Parathyroid adenoma (tissue), 2 donors: ENCODE measurements at regions not wholly inside any gene's neighbourhood (a gene's known extent, or its start where the extent isn't known, plus 50 kb on each side); places are given as distances from the start of the nearest gene placed in this dataset.

Experiments
- H2AFZ ChIP-seq: fragments of 300-600 bp; sonication (generic); one replicate; pipeline ENCODE4 v1.7.0; 2017; ENCODE audit warnings: antibody characterized with exemption, mild to moderate bottlenecking
- H3K27ac ChIP-seq: fragments of 300-600 bp; sonication (generic); one replicate; pipeline ENCODE4 v1.7.0; 2017
- H3K27me3 ChIP-seq: fragments of 300-600 bp; sonication (generic); one replicate; pipeline ENCODE4 v1.7.0; 2017; ENCODE audit warnings: low read length; ENCODE audit not compliant: control insufficient read depth, insufficient read depth
- H3K36me3 ChIP-seq: fragments of 300-600 bp; sonication (generic); one replicate; pipeline ENCODE4 v1.7.0; 2017; ENCODE audit warnings: low read length; ENCODE audit not compliant: control insufficient read depth, insufficient read depth
- H3K4me1 ChIP-seq: fragments of 300-600 bp; sonication (generic); one replicate; pipeline ENCODE4 v1.7.0; 2017; ENCODE audit warnings: control low read depth
- H3K4me2 ChIP-seq: fragments of 300-600 bp; sonication (generic); one replicate; pipeline ENCODE4 v1.7.0; 2017; ENCODE audit warnings: low read length
- H3K4me3 ChIP-seq: fragments of 300-600 bp; sonication (generic); one replicate; pipeline ENCODE4 v1.7.0; 2017; ENCODE audit warnings: low read depth, low read length
- H3K79me2 ChIP-seq: fragments of 300-600 bp; sonication (generic); one replicate; pipeline ENCODE4 v1.7.0; 2017; ENCODE audit warnings: control low read depth
- H3K9ac ChIP-seq: fragments of 300-600 bp; sonication (generic); one replicate; pipeline ENCODE4 v1.7.0; 2017; ENCODE audit warnings: mild to moderate bottlenecking
- H3K9me3 ChIP-seq: fragments of 300-600 bp; sonication (generic); one replicate; pipeline ENCODE4 v1.7.0; 2017; ENCODE audit warnings: low read length; ENCODE audit not compliant: control insufficient read depth
- CTCF ChIP-seq: fragments of 300-600 bp; sonication (generic); IDR thresholded peaks from one replicate; pipeline ENCODE4 v1.7.0; 2017; ENCODE audit warnings: antibody characterized with exemption, mild to moderate bottlenecking
- donor health status: primary hyperparathyroidism.

GRCh38 chr14:65804439-65805112, 392.0 kb downstream of the FUT8 start:
- Histone ChIP-seq H3K4me2 (no peak overlapping the region), H3K27me3 (no peaks in the 10 kb centered on the region), H3K79me2 (no peaks in the 10 kb centered on the region), H3K27ac (no peak overlapping the region), H3K4me3 (no peak overlapping the region), H3K9ac (no peak overlapping the region), H2AFZ (no peak overlapping the region), H3K36me3 (no peaks in the 10 kb centered on the region), H3K4me1 (no peaks in the 10 kb centered on the region), H3K9me3 (no peaks in the 10 kb centered on the region)
- TF ChIP-seq CTCF, result no peak

DNA sequence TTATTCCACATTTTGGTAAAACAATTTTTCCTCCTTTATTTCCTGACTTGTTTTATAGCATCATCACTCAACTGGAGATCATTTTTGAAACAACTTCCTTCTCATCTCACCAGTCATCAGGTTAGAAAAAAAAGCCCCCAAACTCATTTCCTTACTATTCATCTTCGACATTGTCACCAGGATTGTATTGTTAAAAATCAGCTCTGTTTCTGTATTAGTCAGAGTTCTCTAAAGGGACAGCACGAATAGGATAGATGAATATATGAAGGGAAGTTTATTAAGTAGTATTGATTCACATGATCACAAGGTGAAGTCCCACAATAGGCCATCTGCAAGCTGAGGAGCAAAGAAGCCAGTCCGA, 392.6 kb downstream of the FUT8 start:
- Histone ChIP-seq H3K9me3 (no peaks in the 10 kb centered on the region), H3K79me2 (no peaks in the 10 kb centered on the region), H2AFZ (no peak overlapping the region), H3K36me3 (no peaks in the 10 kb centered on the region), H3K27ac (no peak overlapping the region), H3K4me2 (no peak overlapping the region), H3K27me3 (no peaks in the 10 kb centered on the region), H3K4me3 (no peak overlapping the region), H3K4me1 (no peaks in the 10 kb centered on the region), H3K9ac (no peak overlapping the region)
- TF ChIP-seq CTCF, result no peak

- no peak for TF ChIP-seq CTCF
- Histone ChIP-seq H3K4me2 (no peak overlapping the region), H3K79me2 (no peaks in the 10 kb centered on the region), H2AFZ (no peak overlapping the region), H3K27ac (no peak overlapping the region), H3K9ac (no peak overlapping the region), H3K36me3 (no peaks in the 10 kb centered on the region), H3K4me3 (no peak overlapping the region), H3K27me3 (no peaks in the 10 kb centered on the region), H3K9me3 (no peaks in the 10 kb centered on the region), H3K4me1 (no peaks in the 10 kb centered on the region)
Observed at GRCh38 chr14:65808390-65808789, 395.9 kb downstream of the FUT8 start.

DNA sequence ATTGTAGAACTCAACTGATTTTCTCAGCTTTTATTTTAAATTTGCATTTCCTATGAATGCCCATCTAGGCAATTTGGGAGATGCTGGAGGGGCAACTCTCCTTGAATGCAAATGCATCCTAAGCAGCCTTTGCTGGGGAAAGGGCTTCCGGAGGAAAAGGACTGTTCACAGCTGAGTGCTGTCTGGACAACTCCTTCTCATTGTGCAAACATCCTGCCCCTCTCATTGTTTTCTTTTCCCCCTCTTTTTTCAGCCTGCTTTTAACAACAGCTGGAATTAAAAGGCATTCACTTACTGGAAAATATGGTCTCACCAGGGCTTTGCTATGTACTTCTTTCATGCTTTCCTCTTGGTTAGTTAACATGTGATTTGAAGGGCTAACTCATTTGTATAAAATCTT, 397.8 kb downstream of the FUT8 start:
- TF ChIP-seq CTCF, result no peak
- no peaks in the 10 kb centered on the region for H3K79me2 ChIP-seq
- no peak overlapping the region for H3K4me2 ChIP-seq

DNA sequence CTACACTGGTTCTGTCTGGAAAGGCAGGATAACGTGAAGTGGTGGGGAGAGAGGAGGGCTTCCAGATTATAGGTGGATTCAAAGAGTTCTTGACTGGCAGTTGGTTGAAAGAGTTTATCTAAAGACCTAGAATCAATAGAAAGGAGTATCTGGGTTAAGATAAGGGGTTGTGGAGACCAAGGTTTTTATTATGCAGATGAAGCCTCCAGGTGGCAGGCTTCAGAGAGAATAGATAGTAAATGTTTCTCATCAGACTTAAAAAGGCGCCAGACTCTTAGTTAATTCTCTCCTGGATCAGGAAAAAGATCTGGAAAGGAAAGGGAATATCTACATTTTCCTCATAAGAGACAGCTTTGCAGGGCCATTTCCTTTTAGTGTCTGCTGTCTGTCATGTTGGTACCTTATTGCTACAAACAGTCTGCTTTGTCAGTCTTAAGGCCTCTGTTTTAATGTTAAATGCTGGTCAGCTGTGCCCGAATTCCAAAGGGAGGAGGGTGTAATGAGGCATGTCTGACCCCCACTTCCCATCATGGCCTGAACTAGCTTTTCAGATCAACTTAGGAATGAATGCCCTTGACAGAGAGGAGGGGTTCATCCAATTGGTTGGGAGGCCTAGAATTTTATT, 401.3 kb downstream of the FUT8 start:
- Histone ChIP-seq H3K27ac (no peak overlapping the region), H2AFZ (no peak overlapping the region), H3K79me2 (no peaks in the 10 kb centered on the region), H3K9ac (no peak overlapping the region), H3K4me1 (no peaks in the 10 kb centered on the region), H3K9me3 (no peaks in the 10 kb centered on the region), H3K4me3 (no peak overlapping the region), H3K36me3 (no peaks in the 10 kb centered on the region), H3K27me3 (no peaks in the 10 kb centered on the region), H3K4me2 (no peak overlapping the region)
- no peak for TF ChIP-seq CTCF

More for the DNA sequence above, 397.8 kb downstream of the FUT8 start:
- Histone ChIP-seq H3K27me3 (no peaks in the 10 kb centered on the region), H3K9me3 (no peaks in the 10 kb centered on the region), H3K9ac (no peak overlapping the region), H2AFZ (no peak overlapping the region), H3K4me3 (no peak overlapping the region), H3K27ac (no peak overlapping the region), H3K4me1 (no peaks in the 10 kb centered on the region), H3K36me3 (no peaks in the 10 kb centered on the region)
